Ovary (tissue), 7 donors: ENCODE measurements at regions not wholly inside any gene's neighbourhood (a gene's known extent, or its start where the extent isn't known, plus 50 kb on each side); places are given as distances from the start of the nearest gene placed in this dataset.

ENCODE experiments used
- DNase-seq, 5 donors: peaks; one replicate each; pipeline ENCODE4 v3.0.0-alpha.2; 2019 to 2020
- H3K27ac ChIP-seq, 2 donors: fragments of 200-600 bp; one replicate each; pipeline versions ENCODE4 v1.5.1 to v1.8.0; 2019 to 2022
- H3K27me3 ChIP-seq: fragments of 200-600 bp; one replicate; pipeline ENCODE4 v1.8.0; 2022
- H3K36me3 ChIP-seq: fragments of 200-600 bp; sonication (generic); one replicate; pipeline ENCODE4 v1.5.1; 2019
- H3K4me1 ChIP-seq: one replicate; pipeline ENCODE4 v1.8.1; 2013; ENCODE audit warnings: mild to moderate bottlenecking, moderate library complexity; ENCODE audit not compliant: insufficient read depth
- H3K4me3 ChIP-seq: fragments of 200-600 bp; sonication (generic); one replicate; pipeline ENCODE4 v1.5.1; 2017
- H3K9me3 ChIP-seq, 2 donors: fragments of 200-600 bp in 1 of 2; sonication (generic) in 1 of 2; one replicate each; pipeline versions ENCODE4 v1.5.1 to v1.8.1; 2013 to 2019; ENCODE audit warnings: mild to moderate bottlenecking in 1 of 2, moderate library complexity in 1 of 2
- EP300 ChIP-seq: sonication (generic); formaldehyde crosslinking; IDR thresholded peaks from one replicate; pipeline ENCODE4 v1.6.1; 2017; ENCODE audit warnings: antibody characterized with exemption
- POLR2A ChIP-seq: fragments of 450-650 bp; IDR thresholded peaks from one replicate; pipeline ENCODE4 v1.6.1; 2017; ENCODE audit warnings: antibody characterized with exemption, mild to moderate bottlenecking, moderate library complexity
- WGBS, 3 donors: extraction: QIAGEN DNeasy Blood & Tissue Kit in 1 of 3; methylation state at CpG; one replicate each; pipeline versions ENCODE4 v1.1.5 to v1.1.7; 2013 to 2017; 5-methylcytosine and 5-hydroxymethylcytosine counted together
- intact Hi-C, 4 donors: fragments of 100-400 bp; cut with DNase I; formaldehyde crosslinking; loops; one replicate each; pipeline versions ENCODE4 v1.11.0 to v1.15.1; 2022 to 2023
- TF ChIP-seq, protein P1 (sequence below), 3 donors: fragments of 450-650 bp in 2 of 3; fragments of 200-600 bp in 1 of 3; IDR thresholded peaks; one replicate each; pipeline versions ENCODE4 v1.5.1 to v1.8.0; 2016 to 2022; ENCODE audit warnings: antibody characterized with exemption in 3 of 3, mild to moderate bottlenecking in 1 of 3
- donor health status: DM: no; HTN: no; CAD: no; lungs with moderate emphysema.
- donor health status: DM: no; HTN: no; CAD: no.
- donor health status: Bipolar disorder and iron deficiency.
- donor health status: DM: no; HTN: no; CAD: no.
- donor health status: DM: yes; HTN: yes; CAD: no.

DNA sequence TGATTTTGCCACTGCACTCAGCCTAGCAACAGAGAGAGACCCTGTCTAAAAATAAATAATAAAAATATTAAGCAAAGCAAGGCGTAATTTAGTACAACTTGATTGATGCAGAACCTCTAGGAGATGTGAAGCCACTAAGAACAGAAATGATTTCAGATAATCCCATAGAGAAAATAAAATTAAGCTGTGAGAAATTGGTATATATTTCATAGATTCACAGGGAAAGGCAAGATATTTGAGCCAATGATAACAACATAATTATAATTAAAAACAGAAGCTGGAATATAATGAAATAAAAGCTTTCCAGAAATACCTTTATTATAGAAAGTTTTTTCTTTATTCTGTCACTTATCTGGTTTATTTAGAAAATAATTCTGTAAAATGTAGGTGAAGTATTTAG lies 88.9 kb upstream of the GULP1 start:
- H3K27me3 ChIP-seq = no peaks in the 10 kb centered on the region
- H3K36me3 ChIP-seq = no peaks in the 10 kb centered on the region
- DNase-seq = no peak
- TF ChIP-seq, protein P1, sequence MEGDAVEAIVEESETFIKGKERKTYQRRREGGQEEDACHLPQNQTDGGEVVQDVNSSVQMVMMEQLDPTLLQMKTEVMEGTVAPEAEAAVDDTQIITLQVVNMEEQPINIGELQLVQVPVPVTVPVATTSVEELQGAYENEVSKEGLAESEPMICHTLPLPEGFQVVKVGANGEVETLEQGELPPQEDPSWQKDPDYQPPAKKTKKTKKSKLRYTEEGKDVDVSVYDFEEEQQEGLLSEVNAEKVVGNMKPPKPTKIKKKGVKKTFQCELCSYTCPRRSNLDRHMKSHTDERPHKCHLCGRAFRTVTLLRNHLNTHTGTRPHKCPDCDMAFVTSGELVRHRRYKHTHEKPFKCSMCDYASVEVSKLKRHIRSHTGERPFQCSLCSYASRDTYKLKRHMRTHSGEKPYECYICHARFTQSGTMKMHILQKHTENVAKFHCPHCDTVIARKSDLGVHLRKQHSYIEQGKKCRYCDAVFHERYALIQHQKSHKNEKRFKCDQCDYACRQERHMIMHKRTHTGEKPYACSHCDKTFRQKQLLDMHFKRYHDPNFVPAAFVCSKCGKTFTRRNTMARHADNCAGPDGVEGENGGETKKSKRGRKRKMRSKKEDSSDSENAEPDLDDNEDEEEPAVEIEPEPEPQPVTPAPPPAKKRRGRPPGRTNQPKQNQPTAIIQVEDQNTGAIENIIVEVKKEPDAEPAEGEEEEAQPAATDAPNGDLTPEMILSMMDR (IDR thresholded peaks at IDR 0.05) = no peak
- no peak for TF ChIP-seq EP300
- TF ChIP-seq POLR2A = no peak
- no peak overlapping the region for H3K4me3 ChIP-seq
- peaks cover 1% of the 10 kb centered on the region for H3K4me1 ChIP-seq
- WGBS, 3 donors = 90 to 100% (median 92%) methylated on average over 1 of the region's 1 CpG
- no peaks in the 10 kb centered on the region for H3K9me3 ChIP-seq
- intact Hi-C loops = no loop called here
- no peak overlapping the region for H3K27ac ChIP-seq

DNA sequence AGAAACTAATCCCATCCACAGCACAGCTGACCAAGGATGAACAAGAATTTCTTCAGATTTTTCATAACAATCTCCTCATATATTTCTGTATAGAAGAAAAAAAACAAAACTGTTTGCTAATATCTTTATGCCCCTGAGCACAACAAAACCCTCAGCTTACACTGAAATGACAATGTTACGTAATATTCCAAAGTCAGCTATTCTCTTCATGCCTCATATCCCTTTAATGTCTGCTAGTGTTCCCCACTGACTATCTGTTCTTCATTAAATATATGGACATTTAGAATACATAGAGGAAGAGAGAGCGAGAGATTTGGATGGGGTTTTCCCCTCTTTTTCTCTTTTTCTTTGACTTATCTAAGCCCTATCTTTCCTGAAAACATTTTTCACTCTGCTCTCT lies 87.9 kb upstream of the GULP1 start:
- no peak for TF ChIP-seq EP300
- TF ChIP-seq, protein P1 (IDR thresholded peaks at IDR 0.05) = no peak
- TF ChIP-seq POLR2A = no peak
- no peak overlapping the region for H3K27ac ChIP-seq
- 75 to 99% (median 99%) methylated on average over 2 of the region's 2 CpGs for WGBS, 3 donors
- no peak for DNase-seq
- no peaks in the 10 kb centered on the region for H3K36me3 ChIP-seq
- no peak overlapping the region for H3K4me3 ChIP-seq
- H3K4me1 ChIP-seq = peaks cover 1% of the 10 kb centered on the region
- intact Hi-C loops = no loop called here
- H3K9me3 ChIP-seq = no peaks in the 10 kb centered on the region
- no peaks in the 10 kb centered on the region for H3K27me3 ChIP-seq

DNA sequence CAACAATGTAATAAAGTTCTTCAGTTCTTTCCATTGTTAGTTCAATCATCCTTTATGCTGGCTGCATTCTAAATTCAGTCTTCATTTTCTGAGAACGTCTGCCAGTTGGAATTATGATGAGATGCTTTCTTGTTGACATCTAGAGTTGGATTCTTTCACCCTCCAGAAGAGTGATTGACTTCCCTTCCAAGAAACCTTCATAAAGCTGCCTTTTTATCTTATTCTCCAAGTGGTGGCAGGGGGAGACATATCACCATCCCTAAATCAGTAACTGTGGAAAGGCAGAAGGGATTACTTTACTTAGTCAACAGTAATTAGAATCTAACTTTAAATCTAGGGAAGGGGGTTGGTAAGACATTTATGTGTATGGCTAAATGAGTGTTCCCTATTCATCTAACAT lies 86.8 kb upstream of the GULP1 start:
- DNase-seq = no peak
- TF ChIP-seq EP300 = no peak
- no peak for TF ChIP-seq POLR2A
- TF ChIP-seq, protein P1 (IDR thresholded peaks at IDR 0.05) = no peak
- WGBS, 3 donors = 75 to 88% (median 77%) methylated on average over 1 of the region's 1 CpG
- no peaks in the 10 kb centered on the region for H3K36me3 ChIP-seq
- no peak overlapping the region for H3K4me3 ChIP-seq
- intact Hi-C loops = no loop called here
- H3K4me1 ChIP-seq = no peaks in the 10 kb centered on the region
- no peaks in the 10 kb centered on the region for H3K9me3 ChIP-seq
- H3K27ac ChIP-seq = no peak overlapping the region
- H3K27me3 ChIP-seq = no peaks in the 10 kb centered on the region

DNA sequence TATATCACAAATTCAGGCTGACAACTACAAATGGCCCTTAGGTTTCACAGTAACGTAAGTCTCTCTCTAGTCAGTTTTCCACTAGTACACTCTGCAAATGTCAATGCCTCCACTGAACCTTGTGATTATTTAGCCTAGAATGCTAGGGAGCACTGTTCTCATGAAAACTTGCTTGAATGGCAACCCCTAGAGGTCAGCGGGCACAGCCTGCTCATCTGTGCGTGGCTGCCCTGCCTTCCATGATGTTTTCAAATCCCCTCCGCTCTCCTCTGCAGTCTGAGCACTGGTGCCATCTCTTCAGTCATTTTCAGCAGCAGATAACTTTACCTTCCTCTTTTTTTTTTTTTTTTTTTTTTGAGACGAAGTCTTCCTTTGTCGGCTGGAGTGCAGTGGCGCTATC lies 84.1 kb upstream of the GULP1 start:
- no peak overlapping the region for H3K27ac ChIP-seq
- no peak overlapping the region for H3K4me3 ChIP-seq

More for the DNA sequence above, 84.1 kb upstream of the GULP1 start:
- WGBS, 3 donors = 94 to 95% (median 95%) methylated on average over 7 of the region's 7 CpGs
- Histone ChIP-seq H3K9me3 (no peaks in the 10 kb centered on the region), H3K27me3 (no peaks in the 10 kb centered on the region), H3K36me3 (no peaks in the 10 kb centered on the region), H3K4me1 (no peaks in the 10 kb centered on the region)
- TF ChIP-seq EP300 (no peak), POLR2A (no peak)
- TF ChIP-seq, protein P1 (IDR thresholded peaks at IDR 0.05) = no peak
- intact Hi-C loops = no loop called here
- no peak for DNase-seq
